Mesenchymal stem cell (in vitro differentiated cells and primary cell): ENCODE measurements at regions not wholly inside any gene's neighbourhood (a gene's known extent, or its start where the extent isn't known, plus 50 kb on each side); places are given as distances from the start of the nearest gene placed in this dataset.

Experiments used
- DNase-seq: peaks from one replicate; pipeline ENCODE4 v3.0.0-alpha.2; 2013
- H2AFZ ChIP-seq: one replicate; pipeline ENCODE4 v1.6.1; 2013; ENCODE audit warnings: low read depth, mild to moderate bottlenecking, control low read depth, inconsistent platforms, low read length, moderate library complexity
- H2AK5ac ChIP-seq: 2 replicates; pipeline ENCODE4 v1.6.1; 2013; ENCODE audit warnings: low read length, moderate library complexity, mild to moderate bottlenecking, inconsistent platforms; ENCODE audit not compliant: severe bottlenecking
- H2BK120ac ChIP-seq: one replicate; pipeline ENCODE4 v1.6.1; 2013; ENCODE audit warnings: low read depth, mild to moderate bottlenecking, inconsistent platforms, low read length, moderate library complexity
- H2BK12ac ChIP-seq, 2 experiments: one replicate each; pipeline ENCODE4 v1.6.1; 2013; ENCODE audit warnings: inconsistent platforms in 2 of 2, low read length in 2 of 2, mild to moderate bottlenecking in 2 of 2, moderate library complexity in 2 of 2, control low read depth in 1 of 2
- H2BK15ac ChIP-seq: one replicate; pipeline ENCODE4 v1.6.1; 2013; ENCODE audit warnings: mild to moderate bottlenecking, low read depth, inconsistent platforms; ENCODE audit not compliant: poor library complexity, severe bottlenecking
- H2BK5ac ChIP-seq: 2 replicates; pipeline ENCODE4 v1.6.1; 2013; ENCODE audit warnings: low read depth, mild to moderate bottlenecking, low read length, control low read depth, inconsistent platforms; ENCODE audit not compliant: poor library complexity, severe bottlenecking
- H3K14ac ChIP-seq, 2 experiments: one replicate each; pipeline ENCODE4 v1.6.1; 2013; ENCODE audit warnings: inconsistent platforms in 2 of 2, low read length in 2 of 2, control low read depth in 1 of 2, mild to moderate bottlenecking in 1 of 2, moderate library complexity in 1 of 2
- H3K18ac ChIP-seq, 2 experiments: one replicate each; pipeline ENCODE4 v1.6.1; 2013; ENCODE audit warnings: inconsistent platforms in 2 of 2, low read length in 2 of 2, control low read depth in 1 of 2, low read depth in 1 of 2, mild to moderate bottlenecking in 1 of 2
- H3K23ac ChIP-seq, 2 experiments: one replicate each; pipeline ENCODE4 v1.6.1; 2013; ENCODE audit warnings: inconsistent platforms in 2 of 2, low read length in 2 of 2, mild to moderate bottlenecking in 2 of 2, moderate library complexity in 2 of 2, control low read depth in 1 of 2
- H3K27ac ChIP-seq: 2 replicates; pipeline ENCODE4 v1.5.1; 2013; ENCODE audit warnings: mild to moderate bottlenecking, moderate library complexity, low read length, control low read depth, inconsistent platforms; ENCODE audit not compliant: poor library complexity, severe bottlenecking
- H3K27me3 ChIP-seq, 2 experiments: 2 replicates each; pipeline versions ENCODE4 v1.6.1 to v1.7.0; 2013; ENCODE audit warnings: low read length in 2 of 2, mild to moderate bottlenecking in 2 of 2, moderate library complexity in 2 of 2, control low read depth in 1 of 2, inconsistent platforms in 1 of 2; ENCODE audit not compliant: control insufficient read depth in 1 of 2, insufficient read depth in 1 of 2
- H3K36me3 ChIP-seq, 2 experiments: 2 replicates each; pipeline versions ENCODE4 v1.6.1 to v1.7.0; 2013; ENCODE audit warnings: low read length in 2 of 2, control low read depth in 1 of 2, inconsistent platforms in 1 of 2, low read depth in 1 of 2, mild to moderate bottlenecking in 1 of 2; ENCODE audit not compliant: insufficient read depth in 2 of 2, control insufficient read depth in 1 of 2
- H3K4ac ChIP-seq, 2 experiments: one replicate each; pipeline ENCODE4 v1.6.1; 2013; ENCODE audit warnings: inconsistent platforms in 2 of 2, low read length in 2 of 2, mild to moderate bottlenecking in 2 of 2, moderate library complexity in 2 of 2, control low read depth in 1 of 2, low read depth in 1 of 2
- H3K4me1 ChIP-seq: 2 replicates; pipeline ENCODE4 v1.6.1; 2013; ENCODE audit warnings: low read depth, low read length, control low read depth; ENCODE audit not compliant: control insufficient read depth, insufficient read depth
- H3K4me2 ChIP-seq: 2 replicates; pipeline ENCODE4 v1.6.1; 2013; ENCODE audit warnings: low read length, mild to moderate bottlenecking, inconsistent platforms; ENCODE audit not compliant: poor library complexity, severe bottlenecking
- H3K4me3 ChIP-seq, 2 experiments: 2 replicates each; pipeline versions ENCODE4 v1.5.1 to v1.7.0; 2013; ENCODE audit warnings: low read length in 2 of 2, mild to moderate bottlenecking in 2 of 2, control low read depth in 1 of 2, low read depth in 1 of 2; ENCODE audit not compliant: insufficient read depth in 1 of 2
- H3K79me1 ChIP-seq: replicated peaks from 2 replicates; pipeline ENCODE4 v1.6.1; 2013; ENCODE audit warnings: mild to moderate bottlenecking, control low read depth, low read length, inconsistent platforms; ENCODE audit not compliant: poor library complexity, severe bottlenecking
- H3K9ac ChIP-seq: 2 replicates; pipeline ENCODE4 v1.7.0; 2013; ENCODE audit warnings: mild to moderate bottlenecking, low read length, moderate library complexity
- H3K9me3 ChIP-seq: 2 replicates; pipeline ENCODE4 v1.7.0; 2013; ENCODE audit warnings: mild to moderate bottlenecking, low read length; ENCODE audit not compliant: control insufficient read depth
- H4K8ac ChIP-seq: one replicate; pipeline ENCODE4 v1.6.1; 2013; ENCODE audit warnings: inconsistent platforms, mild to moderate bottlenecking, low read length, moderate library complexity
- H4K91ac ChIP-seq: one replicate; pipeline ENCODE4 v1.6.1; 2013; ENCODE audit warnings: mild to moderate bottlenecking, low read length, inconsistent platforms
- WGBS: methylation state at CpG from one replicate; pipeline ENCODE4 v1.1.7; 2013; ENCODE audit warnings: mixed read lengths; 5-methylcytosine and 5-hydroxymethylcytosine counted together

DNA sequence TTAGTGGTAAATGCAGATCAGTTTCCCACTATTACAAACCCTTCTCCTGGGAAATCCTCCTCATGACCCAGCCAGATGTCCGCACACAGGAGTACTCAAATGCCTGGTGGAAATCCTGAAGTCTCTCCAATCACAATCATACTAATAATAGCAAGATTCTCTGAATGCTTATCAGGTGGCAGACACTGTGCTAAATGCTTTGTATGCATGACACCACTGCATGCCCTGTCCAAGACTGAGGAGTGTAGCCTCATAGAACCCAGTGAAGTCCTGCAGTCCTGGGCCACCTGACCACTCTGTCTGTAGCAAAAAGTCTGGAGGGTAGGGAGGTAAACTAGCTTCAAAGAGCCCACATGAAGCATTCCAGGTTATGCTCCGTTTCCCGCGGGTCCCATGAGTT lies 434.8 kb upstream of the CHST9 start:
- Histone ChIP-seq H3K9me3 (no peaks in the 10 kb centered on the region), H3K23ac (no peak overlapping the region), H3K4me1 (no peaks in the 10 kb centered on the region), H4K91ac (no peak overlapping the region), H3K36me3 (no peaks in the 10 kb centered on the region), H3K79me1 (no peaks in the 10 kb centered on the region), H2AK5ac (no peak overlapping the region), H3K4ac (no peak overlapping the region), H4K8ac (no peak overlapping the region), H2BK12ac (no peak overlapping the region), H2BK15ac (no peak overlapping the region), H3K27ac (no peak overlapping the region), H3K4me2 (no peak overlapping the region), H3K14ac (no peak overlapping the region), H3K18ac (no peak overlapping the region), H2BK5ac (no peak overlapping the region), H2BK120ac (no peak overlapping the region), H3K27me3 (no peaks in the 10 kb centered on the region), H3K9ac (no peak overlapping the region), H3K4me3 (no peak overlapping the region), H2AFZ (no peak overlapping the region)
- DNase-seq, result no peak
- WGBS, result 96% methylated on average over 4 of the region's 4 CpGs

DNA sequence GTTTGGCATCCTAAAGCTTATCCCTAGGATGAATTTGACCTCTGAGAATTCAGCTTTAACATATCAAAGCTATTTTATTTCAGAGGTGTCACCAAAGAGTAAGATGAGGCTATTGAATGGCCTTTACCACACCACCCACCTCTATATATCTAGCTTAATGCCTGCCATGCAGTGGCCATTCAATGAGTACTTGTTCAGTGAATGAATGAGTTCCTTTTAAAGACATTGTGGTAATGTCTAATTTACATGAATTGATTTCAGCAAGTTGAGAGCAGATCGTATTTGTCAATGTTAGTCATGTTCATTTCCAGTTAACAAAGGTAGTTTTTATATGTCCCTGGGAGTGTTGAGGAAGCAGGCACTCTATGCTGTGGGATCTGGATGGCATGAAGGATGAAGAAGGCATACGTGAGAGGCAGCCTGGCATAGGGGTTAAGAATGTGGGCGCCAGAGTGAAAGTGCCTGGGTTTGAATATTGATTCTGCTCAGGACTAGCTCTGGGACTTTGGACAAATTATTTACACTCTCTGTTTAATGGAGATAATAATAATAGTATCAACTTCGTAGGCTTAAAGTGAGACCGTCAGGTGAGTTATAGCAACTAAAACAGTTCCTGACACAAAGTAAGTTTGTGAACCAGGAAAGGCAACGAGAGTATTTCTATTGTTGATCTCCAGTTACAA lies 434.1 kb upstream of the CHST9 start:
- no peak overlapping the region for H2BK5ac ChIP-seq
- no peak overlapping the region for H2BK12ac ChIP-seq
- no peak overlapping the region for H2AK5ac ChIP-seq
- WGBS, result 97% methylated on average over 5 of the region's 6 CpGs
- H3K27me3 ChIP-seq, result no peaks in the 10 kb centered on the region
- no peak overlapping the region for H3K9ac ChIP-seq
- no peaks in the 10 kb centered on the region for H3K36me3 ChIP-seq
- no peak overlapping the region for H3K23ac ChIP-seq
- no peak overlapping the region for H3K4me3 ChIP-seq
- H3K4ac ChIP-seq, result no peak overlapping the region
- no peak overlapping the region for H3K14ac ChIP-seq
- H3K4me2 ChIP-seq, result no peak overlapping the region
- H3K18ac ChIP-seq, result no peak overlapping the region
- no peaks in the 10 kb centered on the region for H3K79me1 ChIP-seq
- H3K9me3 ChIP-seq, result no peaks in the 10 kb centered on the region
- no peak overlapping the region for H2BK15ac ChIP-seq
- no peak overlapping the region for H2AFZ ChIP-seq
- no peak overlapping the region for H3K27ac ChIP-seq
- no peak for DNase-seq
- no peaks in the 10 kb centered on the region for H3K4me1 ChIP-seq
- H4K8ac ChIP-seq, result no peak overlapping the region
- no peak overlapping the region for H2BK120ac ChIP-seq
- H4K91ac ChIP-seq, result no peak overlapping the region

DNA sequence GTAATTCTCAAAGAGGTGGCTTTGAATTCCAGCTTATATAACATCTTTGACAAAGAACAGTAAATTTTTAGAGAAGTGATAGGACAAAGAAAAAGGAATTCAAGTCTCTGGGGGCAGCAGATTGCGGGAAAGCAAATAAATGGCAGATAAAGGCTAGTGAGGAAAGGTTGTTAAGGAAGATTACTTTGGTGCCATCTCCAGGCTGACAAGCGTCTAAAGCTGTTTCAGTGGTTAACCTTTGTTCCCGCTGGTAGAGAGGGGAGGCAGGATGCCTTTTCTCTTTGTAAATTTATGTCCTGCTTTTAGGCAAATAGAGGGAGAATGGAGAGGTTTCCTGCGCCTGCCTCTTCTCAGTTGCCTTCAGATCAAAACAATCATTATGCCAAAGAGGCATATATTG lies 431.2 kb upstream of the CHST9 start:
- H3K23ac ChIP-seq, result no peak overlapping the region
- H2BK15ac ChIP-seq, result no peak overlapping the region
- H3K36me3 ChIP-seq, result no peaks in the 10 kb centered on the region
- no peak overlapping the region for H4K91ac ChIP-seq
- H3K18ac ChIP-seq, result no peak overlapping the region
- H3K9me3 ChIP-seq, result no peaks in the 10 kb centered on the region
- H3K4ac ChIP-seq, result no peak overlapping the region
- DNase-seq, result no peak
- H4K8ac ChIP-seq, result no peak overlapping the region
- no peak overlapping the region for H2BK5ac ChIP-seq
- H2BK120ac ChIP-seq, result no peak overlapping the region
- H3K4me2 ChIP-seq, result no peak overlapping the region
- H2BK12ac ChIP-seq, result no peak overlapping the region
- no peak overlapping the region for H3K4me3 ChIP-seq
- WGBS, result 61% methylated on average over 3 of the region's 4 CpGs
- no peaks in the 10 kb centered on the region for H3K27me3 ChIP-seq
- no peaks in the 10 kb centered on the region for H3K79me1 ChIP-seq
- no peak overlapping the region for H3K27ac ChIP-seq
- no peaks in the 10 kb centered on the region for H3K4me1 ChIP-seq
- no peak overlapping the region for H3K9ac ChIP-seq
- no peak overlapping the region for H3K14ac ChIP-seq
- no peak overlapping the region for H2AFZ ChIP-seq
- no peak overlapping the region for H2AK5ac ChIP-seq

DNA sequence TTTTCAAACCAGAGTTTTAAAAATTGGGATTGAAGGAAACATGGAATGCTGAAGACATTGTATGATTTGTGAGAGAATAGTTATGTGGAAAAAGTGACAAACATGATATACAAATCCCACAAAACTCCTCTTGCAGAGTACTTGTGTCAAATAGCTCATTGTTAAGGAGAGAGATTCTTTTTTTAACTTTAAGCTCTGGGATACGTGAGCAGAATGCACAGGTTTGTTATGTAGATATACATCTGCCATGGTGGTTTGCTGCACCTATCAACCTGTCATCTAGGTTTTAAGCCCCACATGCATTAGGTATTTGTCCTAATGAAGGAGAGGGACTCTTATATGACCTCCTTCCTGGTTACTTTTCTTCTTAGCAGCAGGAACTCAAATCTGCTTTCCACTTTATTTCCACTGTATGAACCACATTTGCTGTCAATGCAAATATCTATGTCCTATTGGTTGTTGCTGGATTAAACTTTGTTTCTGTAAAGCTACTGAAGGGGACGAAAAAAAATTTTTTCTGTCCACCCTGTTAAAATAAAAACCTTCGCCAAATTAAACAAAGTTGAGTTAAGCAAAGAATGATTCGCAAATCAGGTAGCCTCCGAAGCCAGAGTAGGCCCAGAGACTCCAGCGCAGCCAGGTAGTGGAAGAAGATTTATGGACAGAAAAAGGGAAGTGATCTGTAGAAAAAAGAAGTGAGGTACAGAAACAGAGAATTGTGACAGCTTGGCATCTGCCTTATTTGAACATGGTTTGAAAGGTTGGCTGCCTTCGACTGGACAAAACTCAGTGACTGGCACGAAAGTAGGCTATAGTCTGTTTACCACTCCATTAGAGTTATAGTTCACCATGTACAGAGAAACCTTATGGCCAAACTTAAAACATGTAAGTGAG lies 430.1 kb upstream of the CHST9 start:
- H2BK15ac ChIP-seq, result no peak overlapping the region

More for the DNA sequence above, 430.1 kb upstream of the CHST9 start:
- H3K14ac ChIP-seq, result no peak overlapping the region
- H3K4ac ChIP-seq, result no peak overlapping the region
- DNase-seq, result no peak
- no peaks in the 10 kb centered on the region for H3K36me3 ChIP-seq
- 95% methylated on average over 8 of the region's 8 CpGs for WGBS
- H3K9ac ChIP-seq, result no peak overlapping the region
- no peak overlapping the region for H2BK5ac ChIP-seq
- H3K79me1 ChIP-seq, result no peaks in the 10 kb centered on the region
- no peaks in the 10 kb centered on the region for H3K4me1 ChIP-seq
- H3K4me3 ChIP-seq, result no peak overlapping the region
- H2BK12ac ChIP-seq, result no peak overlapping the region
- no peak overlapping the region for H2BK120ac ChIP-seq
- no peaks in the 10 kb centered on the region for H3K9me3 ChIP-seq
- H4K8ac ChIP-seq, result no peak overlapping the region
- no peak overlapping the region for H3K27ac ChIP-seq
- H3K4me2 ChIP-seq, result no peak overlapping the region
- no peak overlapping the region for H3K23ac ChIP-seq
- no peak overlapping the region for H2AK5ac ChIP-seq
- H3K18ac ChIP-seq, result no peak overlapping the region
- H2AFZ ChIP-seq, result no peak overlapping the region
- no peaks in the 10 kb centered on the region for H3K27me3 ChIP-seq
- H4K91ac ChIP-seq, result no peak overlapping the region
